ENCODE measurements at regions not wholly inside any gene's neighbourhood (a gene's known extent, or its start where the extent isn't known, plus 50 kb on each side); places are given as distances from the start of the nearest gene placed in this dataset.

DNA sequence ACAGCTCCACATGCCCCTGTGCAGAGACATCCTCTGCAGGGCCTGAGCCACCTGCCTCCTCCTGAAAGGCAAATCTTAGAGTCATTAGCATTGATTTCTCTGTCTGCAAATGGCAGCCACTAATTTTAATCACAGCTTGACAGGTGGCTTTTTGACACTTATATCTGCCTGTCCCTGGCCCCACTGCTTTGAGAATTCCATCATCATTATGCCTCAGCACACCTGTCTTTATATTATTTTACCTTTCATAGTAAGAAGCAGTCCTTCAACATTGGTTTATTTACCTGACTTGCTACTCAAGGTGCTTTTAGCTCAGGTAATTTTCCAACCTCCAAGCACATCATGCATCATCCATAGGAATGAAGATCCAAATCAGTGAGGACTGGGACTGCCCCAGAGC, 451.3 kb downstream of the MTRR start:
- no peak for DNase-seq (ENCODE audit: low read depth, low spot score)

GRCh38 chr5:8321272-8321671, 452.3 kb downstream of the MTRR start:
- DNase-seq (ENCODE audit: low read depth, low spot score): no peak

- no peak for DNase-seq (ENCODE audit: low read depth, low spot score)
These were observed 453.5 kb downstream of the MTRR start for GRCh38 chr5:8322484-8322883.

GRCh38 chr5:8327016-8327415, 458.1 kb downstream of the MTRR start:
- no peak for DNase-seq (ENCODE audit: low read depth, low spot score)

DNA sequence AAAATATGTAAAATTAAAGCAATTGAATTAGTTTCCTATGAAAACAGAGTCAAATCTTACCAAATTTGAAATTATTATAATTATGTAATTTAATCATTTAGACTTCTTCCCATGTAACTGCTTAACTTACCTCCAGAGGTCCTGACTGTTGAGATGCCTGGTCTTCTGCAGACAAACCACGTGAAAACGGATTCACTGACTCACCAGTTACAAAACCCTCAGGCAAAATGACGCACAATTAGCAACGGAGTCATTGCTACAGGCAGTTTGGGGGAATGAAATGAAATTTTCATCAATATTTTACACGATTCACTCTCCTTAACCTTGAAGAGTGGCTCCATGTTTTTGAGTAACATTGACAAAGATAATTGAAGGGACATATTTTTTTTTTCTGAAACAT, 460.8 kb downstream of the MTRR start:
- DNase-seq (ENCODE audit: low read depth, low spot score): no peak

- DNase-seq (ENCODE audit: low read depth, low spot score): no peak
These were observed 463.9 kb downstream of the MTRR start for GRCh38 chr5:8332666-8333445.

DNA sequence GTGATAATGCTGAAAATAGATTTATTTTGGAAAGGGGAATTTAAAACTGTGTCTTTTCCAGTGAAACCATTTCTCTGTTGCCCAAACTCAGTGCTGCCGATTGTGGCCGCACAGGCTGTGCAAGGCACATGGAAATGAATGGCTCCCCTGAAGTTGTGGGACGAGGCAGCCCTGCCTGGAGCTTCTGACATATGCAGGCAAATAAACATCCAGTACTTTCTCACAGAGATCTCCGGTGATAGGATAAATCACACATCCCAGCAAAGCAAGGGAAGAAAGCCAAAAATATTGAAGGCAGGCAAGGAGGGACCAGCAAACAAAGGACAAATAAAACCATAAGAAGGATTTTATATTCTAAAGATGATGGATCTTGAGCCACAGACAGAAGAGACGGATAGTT, 464.5 kb downstream of the MTRR start:
- DNase-seq (ENCODE audit: low read depth, low spot score): no peak

- DNase-seq (ENCODE audit: low read depth, low spot score): no peak
These were observed 465.0 kb downstream of the MTRR start for GRCh38 chr5:8333977-8334376.

DNA sequence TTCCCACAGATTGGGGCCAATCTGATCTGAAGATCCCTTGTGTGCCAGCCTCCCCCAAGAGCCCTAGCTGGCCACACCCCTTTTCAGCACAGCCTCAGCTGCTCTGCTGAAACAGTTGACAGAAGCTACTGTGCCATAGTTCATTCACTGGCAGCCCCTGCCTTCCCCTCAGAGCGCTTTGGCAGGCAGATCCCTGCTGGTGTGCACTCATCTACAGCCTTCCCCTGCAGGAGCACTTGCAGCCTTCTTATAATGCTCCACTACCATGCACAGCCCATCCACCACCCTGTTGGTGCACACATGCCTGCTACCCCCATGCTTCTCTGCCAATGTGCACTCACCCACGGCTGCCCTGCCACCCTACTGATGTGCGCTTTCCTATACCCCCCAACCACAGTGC, 471.3 kb downstream of the MTRR start:
- DNase-seq (ENCODE audit: low read depth, low spot score): no peak

- DNase-seq (ENCODE audit: low read depth, low spot score): no peak
These were observed 471.9 kb downstream of the MTRR start for GRCh38 chr5:8340739-8341344.

- DNase-seq (ENCODE audit: low read depth, low spot score): no peak
These were observed 472.5 kb downstream of the MTRR start for GRCh38 chr5:8341406-8341805.

- no peak for DNase-seq (ENCODE audit: low read depth, low spot score)
These were observed 479.0 kb downstream of the MTRR start for GRCh38 chr5:8347984-8348383.

GRCh38 chr5:8349855-8350254, 480.9 kb downstream of the MTRR start:
- DNase-seq (ENCODE audit: low read depth, low spot score): no peak

DNA sequence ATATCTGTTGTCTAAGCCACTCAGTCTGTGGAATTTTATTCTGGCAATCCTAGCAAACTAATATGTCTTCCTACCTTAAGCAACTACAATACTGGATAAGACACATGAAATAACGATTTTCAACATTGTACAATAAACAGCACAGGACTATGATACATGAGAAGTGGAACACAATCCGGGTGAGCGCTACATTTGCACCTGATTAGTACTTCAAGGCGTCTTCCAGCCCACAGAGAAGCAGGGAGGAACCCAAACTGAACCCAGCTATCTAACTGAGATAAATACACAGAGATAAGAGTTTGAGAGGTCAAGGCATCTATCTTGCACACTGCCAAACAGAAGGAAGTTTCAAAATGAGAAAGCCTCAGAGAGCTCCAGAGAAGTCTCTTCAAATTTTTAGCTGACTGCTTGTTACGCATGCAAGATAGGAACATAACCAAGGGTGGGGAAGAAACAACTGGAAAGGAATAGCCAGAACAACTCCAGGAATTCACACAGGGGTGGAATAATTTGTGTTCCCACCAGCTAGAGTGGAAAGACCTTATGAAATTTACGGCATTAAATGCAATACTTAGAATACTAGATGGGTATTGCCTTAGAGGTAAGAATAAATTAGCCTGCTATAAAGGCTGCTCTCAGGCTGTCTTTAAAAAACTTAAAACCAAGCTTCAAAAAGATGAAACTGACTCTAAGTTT, 481.8 kb downstream of the MTRR start:
- DNase-seq (ENCODE audit: low read depth, low spot score): no peak

DNA sequence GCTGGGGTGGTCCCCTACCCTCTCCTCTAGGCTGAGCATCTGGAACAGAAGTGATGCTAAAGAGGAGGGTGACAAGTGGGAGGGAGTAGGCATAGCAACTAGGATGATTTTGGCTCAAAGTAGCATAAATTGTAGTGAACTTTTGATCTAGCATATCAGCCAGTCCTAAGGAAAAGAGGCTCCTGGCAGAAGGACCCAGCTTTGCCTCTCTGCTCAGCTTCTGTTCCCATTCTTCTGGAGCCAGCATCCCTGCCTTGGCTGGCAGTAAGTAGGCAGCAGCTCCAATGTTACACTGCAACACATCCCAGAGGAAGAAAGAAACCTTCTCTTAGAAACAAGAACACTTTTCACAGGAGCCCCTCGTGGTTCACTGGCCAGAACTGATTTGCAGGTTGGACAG, 487.0 kb downstream of the MTRR start:
- DNase-seq (ENCODE audit: low read depth, low spot score): no peak

GRCh38 chr5:8360012-8360411, 491.1 kb downstream of the MTRR start:
- DNase-seq (ENCODE audit: low read depth, low spot score): no peak

GRCh38 chr5:8362495-8362894, 493.5 kb downstream of the MTRR start:
- no peak for DNase-seq (ENCODE audit: low read depth, low spot score)

GRCh38 chr5:8363138-8363537, 494.2 kb downstream of the MTRR start:
- DNase-seq (ENCODE audit: low read depth, low spot score): no peak

- DNase-seq (ENCODE audit: low read depth, low spot score): no peak
These were observed 497.3 kb downstream of the MTRR start for GRCh38 chr5:8366266-8366665.

DNA sequence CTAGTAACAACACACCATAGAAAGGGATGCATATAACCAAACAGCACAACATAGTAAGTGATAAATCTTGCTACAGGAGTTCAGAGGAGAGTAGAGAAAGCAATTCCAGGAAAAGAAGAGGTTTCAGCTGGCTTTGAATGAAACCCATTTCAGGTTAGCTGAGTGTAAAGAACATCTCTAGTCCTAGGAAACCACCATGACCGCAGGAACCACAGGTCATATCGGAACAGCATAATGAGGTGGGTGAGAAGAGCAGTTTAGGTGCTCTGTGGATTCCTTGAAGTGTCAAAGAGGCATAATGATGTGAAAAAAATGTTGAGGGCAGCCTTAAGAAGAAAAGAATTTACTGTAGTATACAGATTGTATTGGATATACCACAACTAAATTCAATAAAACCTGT, 507.5 kb downstream of the MTRR start:
- DNase-seq (ENCODE audit: low read depth, low spot score): no peak

GRCh38 chr5:8381972-8382371, 513.0 kb downstream of the MTRR start:
- DNase-seq (ENCODE audit: low read depth, low spot score): no peak

DNA sequence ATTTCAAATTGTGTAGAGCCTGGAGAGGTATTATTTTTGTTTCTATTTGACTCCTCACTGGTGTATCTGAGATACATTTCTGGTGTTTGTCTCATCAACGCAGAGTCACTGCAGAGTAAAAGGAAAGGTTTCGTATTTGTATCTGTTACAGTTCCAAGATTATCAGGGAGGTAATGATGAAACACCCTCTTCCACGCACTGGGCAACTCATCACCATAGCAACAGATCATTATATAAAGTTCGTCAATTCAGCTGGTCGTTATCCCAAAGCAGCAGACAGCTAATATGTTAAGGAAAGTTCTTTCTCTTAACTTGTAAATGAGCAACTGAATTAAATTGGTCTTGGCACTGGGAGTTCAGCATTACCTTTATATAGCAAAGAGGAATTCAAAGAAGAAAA, 513.5 kb downstream of the MTRR start:
- no peak for DNase-seq (ENCODE audit: low read depth, low spot score)

DNA sequence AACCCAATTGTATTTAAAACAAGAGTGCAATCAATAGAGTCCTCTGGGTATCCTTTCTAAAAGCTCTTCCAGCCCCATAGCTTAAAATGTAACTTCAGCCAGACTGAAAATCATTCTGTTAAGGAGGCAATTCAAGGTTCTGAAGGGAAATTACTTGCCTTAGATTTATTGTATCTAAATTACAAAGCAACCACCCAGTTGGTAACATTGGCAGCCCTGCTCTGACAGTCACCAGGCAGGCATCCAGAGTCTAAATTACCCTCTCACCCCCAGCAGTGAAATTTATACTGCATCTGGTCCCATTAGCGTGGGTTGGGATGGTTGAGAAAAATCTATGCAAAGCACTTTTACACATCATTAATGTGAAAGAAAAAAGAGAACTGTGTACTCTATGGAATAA, 514.7 kb downstream of the MTRR start:
- DNase-seq (ENCODE audit: low read depth, low spot score): no peak
